WTC11 (cell line): ENCODE measurements at regions not wholly inside any gene's neighbourhood (a gene's known extent, or its start where the extent isn't known, plus 50 kb on each side); places are given as distances from the start of the nearest gene placed in this dataset.

Source experiments
- ATAC-seq: fragments of 200-7000 bp; cut with Tn5 transposase; 2 replicates; pipeline ENCODE4 v1.10.0; 2021; ENCODE audit warnings: mild to moderate bottlenecking, moderate library complexity
- CTCF ChIA-PET: fragments of 300-600 bp; sonication (Branson Sonifier 250); formaldehyde crosslinking; loops from one replicate; lab custom pipeline; 2021; ENCODE audit warnings: antibody characterized with exemption; lab: Charles Lee
- POLR2A ChIA-PET: fragments of 350-600 bp; sonication (Branson Sonifier 250); formaldehyde crosslinking; loops from one replicate; lab custom pipeline; 2021; ENCODE audit warnings: antibody characterized with exemption; lab: Charles Lee
- DNase-seq: peaks from one replicate; pipeline ENCODE4 v3.0.0; 2021; ENCODE audit warnings: low spot score
- H3K27ac Mint-ChIP-seq: 2 replicates; pipeline ENCODE4 v1.8.0; 2021; ENCODE audit warnings: mixed read lengths
- H3K27me3 Mint-ChIP-seq: 2 replicates; pipeline ENCODE4 v1.8.0; 2021; ENCODE audit warnings: low read depth, mild to moderate bottlenecking, moderate library complexity, mixed read lengths
- H3K36me3 Mint-ChIP-seq: 2 replicates; pipeline ENCODE4 v1.8.0; 2021; ENCODE audit warnings: mixed read lengths
- H3K4me1 Mint-ChIP-seq: 2 replicates; pipeline ENCODE4 v1.8.0; 2022; ENCODE audit warnings: mixed read lengths
- H3K4me3 Mint-ChIP-seq: 2 replicates; pipeline ENCODE4 v1.8.0; 2021; ENCODE audit warnings: mild to moderate bottlenecking, moderate library complexity, mixed read lengths
- H3K9me3 Mint-ChIP-seq: 2 replicates; pipeline ENCODE4 v1.8.0; 2021; ENCODE audit warnings: mixed read lengths
- ARID4B ChIP-seq: sonication (generic); formaldehyde crosslinking; IDR thresholded peaks from 2 replicates; pipeline ENCODE4 v1.8.0; 2023; ENCODE audit warnings: missing genetic modification reagents, mild to moderate bottlenecking, borderline replicate concordance
- EMX1 ChIP-seq: fragments of 250-450 bp; sonication (Bioruptor Pico); IDR thresholded peaks from 2 replicates; pipeline ENCODE4 v1.8.0; 2021; ENCODE audit warnings: mild to moderate bottlenecking
- ERG ChIP-seq: fragments of 250-450 bp; sonication (Bioruptor Pico); IDR thresholded peaks from 2 replicates; pipeline ENCODE4 v1.8.0; 2021; ENCODE audit warnings: mild to moderate bottlenecking
- GABPB1 ChIP-seq: sonication (generic); formaldehyde crosslinking; IDR thresholded peaks from 2 replicates; pipeline ENCODE4 v1.8.1; 2023; ENCODE audit warnings: mild to moderate bottlenecking, missing genetic modification reagents
- MAX ChIP-seq: sonication (generic); formaldehyde crosslinking; IDR thresholded peaks from 2 replicates; pipeline ENCODE4 v1.8.0; 2022; ENCODE audit warnings: mild to moderate bottlenecking, missing genetic modification reagents
- MXD4 ChIP-seq: fragments of 250-450 bp; sonication (Bioruptor Pico); IDR thresholded peaks from 2 replicates; pipeline ENCODE4 v1.8.0; 2021; ENCODE audit warnings: mild to moderate bottlenecking, moderate library complexity, borderline replicate concordance
- NR3C1 ChIP-seq: sonication (generic); formaldehyde crosslinking; conservative IDR thresholded peaks from 2 replicates; pipeline ENCODE4 v1.8.1; 2023; ENCODE audit warnings: low read depth, mild to moderate bottlenecking, missing genetic modification reagents
- OVOL2 ChIP-seq: fragments of 250-450 bp; sonication (Bioruptor Pico); IDR thresholded peaks from 2 replicates; pipeline ENCODE4 v1.9.0; 2021; ENCODE audit warnings: mild to moderate bottlenecking, borderline replicate concordance
- PRDM15 ChIP-seq: sonication (generic); formaldehyde crosslinking; IDR thresholded peaks from 2 replicates; pipeline ENCODE4 v1.8.0; 2022; ENCODE audit warnings: missing genetic modification reagents
- RORB ChIP-seq: fragments of 250-450 bp; sonication (Bioruptor Pico); IDR thresholded peaks from 2 replicates; pipeline ENCODE4 v1.9.0; 2021; ENCODE audit warnings: mild to moderate bottlenecking
- STAT6 ChIP-seq: sonication (generic); formaldehyde crosslinking; conservative IDR thresholded peaks from 2 replicates; pipeline ENCODE4 v1.8.1; 2023; ENCODE audit warnings: mild to moderate bottlenecking, low read depth, missing genetic modification reagents, moderate library complexity
- ZNF232 ChIP-seq: sonication (generic); formaldehyde crosslinking; IDR thresholded peaks from 2 replicates; pipeline ENCODE4 v1.8.0; 2022; ENCODE audit warnings: mild to moderate bottlenecking, missing genetic modification reagents
- ZNF423 ChIP-seq: fragments of 250-450 bp; sonication (Bioruptor Pico); IDR thresholded peaks from 2 replicates; pipeline ENCODE4 v2.1.2; 2022; ENCODE audit warnings: mild to moderate bottlenecking, moderate library complexity

- Mint-ChIP-seq H3K36me3 (peaks cover 3% of the 10 kb centered on the region), H3K27me3 (no peaks in the 10 kb centered on the region), H3K27ac (no peak overlapping the region; the same call in 1 of the 2 replicates), H3K4me3 (peak overlapping the region; percentile 75), H3K9me3 (peaks cover 7% of the 10 kb centered on the region), H3K4me1 (peaks cover 17% of the 10 kb centered on the region)
- POLR2A ChIA-PET = interaction anchor here (1.1 kb wide), 1 partner anchor 276 kb away, joined by 3 read pairs; no protein-coding TSS in a partner anchor
- CTCF ChIA-PET = interaction anchor here (0.5 to 3.3 kb wide), 16 partner anchors 10 to 391 kb away, joined by 3 to 18 read pairs (median 4); no protein-coding TSS in a partner anchor
- ATAC-seq (no peak), DNase-seq (no peak)
- TF ChIP-seq OVOL2 (CRISPR knock-in tag) (no peak), MXD4 (CRISPR knock-in tag) (no peak), ARID4B (no peak), ZNF423 (CRISPR knock-in tag) (no peak), RORB (CRISPR knock-in tag) (no peak), MAX (CRISPR knock-in tag) (no peak), STAT6 (CRISPR knock-in tag) (no peak)
These were observed 263.0 kb downstream of the BAMBI start for GRCh38 chr10:28940158-28940888.

- H3K4me1 Mint-ChIP-seq = peaks cover 17% of the 10 kb centered on the region
- ChIA-PET CTCF (no interaction called here), POLR2A (no interaction called here)
- no peaks in the 10 kb centered on the region for H3K27me3 Mint-ChIP-seq
- H3K9me3 Mint-ChIP-seq = peaks cover 6% of the 10 kb centered on the region
- H3K4me3 Mint-ChIP-seq = no peak overlapping the region
- ATAC-seq (no peak), DNase-seq (no peak)
- H3K36me3 Mint-ChIP-seq = no peaks in the 10 kb centered on the region
- no peak overlapping the region for H3K27ac Mint-ChIP-seq
- TF ChIP-seq PRDM15 (no peak), EMX1 (CRISPR knock-in tag) (no peak), NR3C1 (no peak), ERG (CRISPR knock-in tag) (no peak), ZNF232 (CRISPR knock-in tag) (no peak), GABPB1 (CRISPR knock-in tag) (peak; percentile 68; the same call in 1 of the 2 replicates)
These were observed 264.7 kb downstream of the BAMBI start for GRCh38 chr10:28942012-28942411.
